Right atrium auricular region (tissue), 2 donors: ENCODE measurements at regions not wholly inside any gene's neighbourhood (a gene's known extent, or its start where the extent isn't known, plus 50 kb on each side); places are given as distances from the start of the nearest gene placed in this dataset.

Experiments used
- DNase-seq: peaks from one replicate; pipeline ENCODE4 v3.0.0-alpha.2; 2019; ENCODE audit warnings: low spot score
- H3K27ac ChIP-seq, 2 donors: fragments of 200-600 bp; sonication (generic); 1 replicate in 1 of 2; 2 replicates in 1 of 2; pipeline ENCODE4 v1.5.1; 2016 to 2019
- H3K27me3 ChIP-seq, 2 donors: fragments of 200-600 bp; sonication (generic); one replicate each; pipeline versions ENCODE4 v1.5.1 to v1.6.0; 2017 to 2019
- H3K36me3 ChIP-seq: fragments of 200-600 bp; sonication (generic); one replicate; pipeline ENCODE4 v1.5.1; 2016
- H3K4me1 ChIP-seq, 2 donors: fragments of 200-600 bp; sonication (generic); one replicate each; pipeline versions ENCODE4 v1.5.1 to v1.6.0; 2017 to 2019
- H3K4me3 ChIP-seq, 2 donors: fragments of 200-600 bp; sonication (generic); 1 replicate in 1 of 2; 2 replicates in 1 of 2; pipeline ENCODE4 v1.5.1; 2017 to 2019; ENCODE audit warnings: mild to moderate bottlenecking in 1 of 2, moderate library complexity in 1 of 2
- H3K9me3 ChIP-seq, 2 donors: fragments of 200-600 bp; sonication (generic); one replicate each; pipeline ENCODE4 v1.5.1; 2019
- CTCF ChIP-seq, 2 donors: fragments of 200-600 bp; sonication (generic); IDR thresholded peaks; one replicate each; pipeline ENCODE4 v1.5.1; 2019; ENCODE audit warnings: antibody characterized with exemption in 2 of 2

DNA sequence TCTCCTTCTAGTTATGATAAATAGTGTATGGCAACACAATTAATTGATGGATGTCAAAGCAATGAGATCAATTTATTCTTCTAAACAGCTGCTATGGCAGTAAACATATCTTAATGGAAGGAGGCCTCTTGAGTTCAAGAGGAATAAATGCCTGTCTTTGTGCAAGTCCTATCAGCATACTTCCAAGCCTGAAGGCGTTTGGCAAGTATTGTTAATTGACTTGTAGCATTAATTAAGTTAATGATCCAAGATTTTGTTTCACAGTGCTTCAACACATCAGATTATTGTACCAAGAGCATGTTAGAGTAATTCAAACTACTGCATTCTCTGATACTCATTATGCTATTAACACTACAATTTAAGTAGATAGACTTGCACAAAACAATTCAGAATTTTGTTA, 144.8 kb downstream of the FAT4 start:
- H3K27ac ChIP-seq, result no peak overlapping the region
- H3K27me3 ChIP-seq, result no peaks in the 10 kb centered on the region
- DNase-seq, result no peak
- no peaks in the 10 kb centered on the region for H3K36me3 ChIP-seq
- H3K9me3 ChIP-seq, result no peaks in the 10 kb centered on the region
- H3K4me1 ChIP-seq, result peaks cover 0 to 4% of the 10 kb centered on the region in 2 donors
- TF ChIP-seq CTCF (IDR thresholded peaks at IDR 0.05), result no peak
- no peak overlapping the region for H3K4me3 ChIP-seq

DNA sequence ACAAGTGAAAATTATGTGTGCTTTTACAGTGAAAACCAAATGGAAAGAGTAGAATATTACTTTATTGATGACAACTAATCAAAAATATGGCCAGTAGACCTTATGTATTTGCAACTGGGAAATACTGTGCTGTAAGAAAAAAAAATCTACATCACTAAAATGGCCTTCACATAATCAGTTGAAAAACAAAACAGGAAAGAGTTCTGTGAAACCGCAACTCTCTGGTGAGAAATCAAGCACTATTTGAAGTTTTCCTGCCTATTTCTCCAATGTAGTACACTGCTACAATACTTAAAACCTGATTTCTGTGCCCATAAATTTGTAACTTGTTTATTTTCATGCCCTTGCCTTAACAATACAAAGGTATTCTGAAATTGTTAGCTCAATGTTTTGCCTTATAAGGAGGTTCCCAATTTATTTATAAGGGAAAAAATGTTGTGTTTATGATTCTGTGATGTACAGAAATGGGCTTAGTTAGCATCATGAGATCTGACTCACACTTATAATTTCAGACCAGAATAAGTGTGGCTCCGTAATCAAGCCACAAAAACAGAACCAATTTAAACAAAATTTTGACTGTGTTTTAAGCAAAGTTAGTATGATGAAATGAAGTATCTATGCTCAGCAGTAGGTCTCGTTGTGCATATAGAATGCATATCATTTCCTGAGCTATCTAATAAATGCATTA, 147.1 kb downstream of the FAT4 start:
- H3K27me3 ChIP-seq, result no peaks in the 10 kb centered on the region
- no peak for DNase-seq

GRCh38 chr4:125464146-125464545, 149.4 kb downstream of the FAT4 start:
- Histone ChIP-seq H3K4me3 (no peak overlapping the region), H3K27me3 (no peaks in the 10 kb centered on the region), H3K36me3 (no peaks in the 10 kb centered on the region), H3K27ac (no peak overlapping the region), H3K9me3 (no peaks in the 10 kb centered on the region), H3K4me1 (no peaks in the 10 kb centered on the region)
- DNase-seq, result no peak
- no peak for TF ChIP-seq CTCF (IDR thresholded peaks at IDR 0.05)

More for the DNA sequence above, 147.1 kb downstream of the FAT4 start:
- TF ChIP-seq CTCF (IDR thresholded peaks at IDR 0.05), result no peak
- Histone ChIP-seq H3K4me1 (no peaks in the 10 kb centered on the region), H3K36me3 (no peaks in the 10 kb centered on the region), H3K9me3 (no peaks in the 10 kb centered on the region), H3K27ac (no peak overlapping the region), H3K4me3 (no peak overlapping the region)

DNA sequence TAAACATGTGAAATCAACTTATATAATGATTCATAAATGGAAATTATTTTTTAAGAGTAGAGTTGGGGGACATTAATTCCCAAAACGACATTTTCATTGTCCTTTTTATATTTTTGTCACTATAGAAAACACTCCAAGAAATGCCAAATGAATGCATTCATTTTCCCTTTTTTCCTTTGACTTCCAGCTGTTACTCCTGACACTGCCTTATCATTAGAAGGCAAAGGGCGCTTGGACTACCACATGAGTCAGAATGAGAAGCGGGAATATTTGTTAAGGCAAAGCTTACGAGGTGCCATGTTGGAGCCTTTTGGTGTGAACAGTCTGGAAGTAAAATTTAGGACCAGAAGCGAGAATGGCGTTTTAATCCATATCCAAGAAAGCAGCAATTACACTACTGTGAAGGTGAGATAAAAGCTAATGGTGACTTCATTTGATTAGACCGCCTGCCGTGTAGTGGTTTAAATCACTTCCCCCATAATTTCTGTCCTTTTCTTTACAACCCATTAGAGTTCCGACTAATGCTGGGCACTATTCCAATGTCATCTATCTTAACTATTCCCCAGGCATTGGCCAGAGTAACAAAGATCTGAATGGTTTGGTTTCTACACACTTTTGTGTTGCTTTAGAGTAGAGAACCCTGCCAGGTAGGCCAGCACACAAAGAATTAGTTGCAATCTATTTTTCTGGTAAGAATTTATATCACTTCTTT, 166.7 kb downstream of the FAT4 start:
- Histone ChIP-seq H3K27me3 (no peaks in the 10 kb centered on the region), H3K27ac (no peak overlapping the region), H3K4me3 (no peak overlapping the region), H3K9me3 (no peaks in the 10 kb centered on the region), H3K4me1 (no peaks in the 10 kb centered on the region), H3K36me3 (peaks cover 21% of the 10 kb centered on the region)
- no peak for TF ChIP-seq CTCF (IDR thresholded peaks at IDR 0.05)
- DNase-seq, result no peak

DNA sequence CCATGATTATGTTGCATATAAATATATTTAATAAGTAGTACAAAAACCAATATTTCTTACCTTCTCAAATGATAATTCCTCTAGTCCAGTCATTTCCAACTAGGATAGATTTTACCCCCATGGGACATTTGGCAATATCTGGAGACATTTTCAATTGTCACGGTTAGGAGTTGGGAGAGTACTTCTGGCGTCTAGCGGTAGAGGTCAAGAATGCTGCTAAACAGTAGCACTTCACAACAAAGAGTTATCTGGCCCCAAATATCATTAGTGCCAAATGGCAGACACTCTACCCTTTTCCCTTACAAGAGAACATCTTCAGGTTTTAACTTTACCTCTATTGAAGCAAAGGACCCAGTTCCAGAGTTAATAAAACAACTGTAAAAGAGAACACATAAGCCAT, 168.1 kb downstream of the FAT4 start:
- DNase-seq, result no peak
- H3K36me3 ChIP-seq, result peaks cover 22% of the 10 kb centered on the region
- TF ChIP-seq CTCF (IDR thresholded peaks at IDR 0.05), result no peak
- no peaks in the 10 kb centered on the region for H3K9me3 ChIP-seq
- H3K27ac ChIP-seq, result no peak overlapping the region
- no peaks in the 10 kb centered on the region for H3K4me1 ChIP-seq
- H3K4me3 ChIP-seq, result no peak overlapping the region
- no peaks in the 10 kb centered on the region for H3K27me3 ChIP-seq
